Mucosa of descending colon (tissue), 3 donors: ENCODE measurements at regions not wholly inside any gene's neighbourhood (a gene's known extent, or its start where the extent isn't known, plus 50 kb on each side); places are given as distances from the start of the nearest gene placed in this dataset.

Experiments used
- ATAC-seq: fragments of 200-7000 bp; cut with Tn5 transposase; one replicate; pipeline ENCODE4 v1.9.1; 2020; ENCODE audit warnings: mild to moderate bottlenecking, moderate library complexity
- DNase-seq, 3 donors: peaks; one replicate each; pipeline ENCODE4 v3.0.0-alpha.2; 2020
- H3K36me3 ChIP-seq: fragments of 200-600 bp; one replicate; pipeline ENCODE4 v1.8.0; 2021; ENCODE audit warnings: low read depth, mild to moderate bottlenecking
- H3K4me1 ChIP-seq: fragments of 200-600 bp; one replicate; pipeline ENCODE4 v1.8.0; 2021; ENCODE audit warnings: low read depth, mild to moderate bottlenecking
- H3K4me3 ChIP-seq: fragments of 200-600 bp; one replicate; pipeline ENCODE4 v1.8.0; 2021; ENCODE audit warnings: mild to moderate bottlenecking
- H3K9me3 ChIP-seq: fragments of 200-600 bp; one replicate; pipeline ENCODE4 v1.8.0; 2021; ENCODE audit warnings: mild to moderate bottlenecking
- CTCF ChIP-seq: fragments of 200-600 bp; IDR thresholded peaks from one replicate; pipeline ENCODE4 v1.8.0; 2022; ENCODE audit warnings: antibody characterized with exemption, mild to moderate bottlenecking
- intact Hi-C, 2 donors: fragments of 100-400 bp; cut with DNase I in 1 of 2; cut with micrococcal nuclease in 1 of 2; formaldehyde crosslinking; loops; one replicate each; pipeline versions ENCODE4 v1.11.0 to v1.11.1; 2022; cut with DNase I, micrococcal nuclease
- donor health status: DM: no; HTN: no; CAD: no; lungs with moderate emphysema.
- donor health status: DM: no; HTN: no; CAD: no.
- donor health status: DM: no; HTN: yes; CAD: no.

GRCh38 chr1:87940421-87940820 is 611.7 kb downstream of the LMO4 start:
- intact Hi-C loops, result no loop called here
- H3K4me1 ChIP-seq, result no peaks in the 10 kb centered on the region
- DNase-seq (no peak), ATAC-seq (no peak)
- H3K4me3 ChIP-seq, result no peak overlapping the region
- TF ChIP-seq CTCF, result no peak
- H3K36me3 ChIP-seq, result no peaks in the 10 kb centered on the region
- H3K9me3 ChIP-seq, result no peaks in the 10 kb centered on the region

DNA sequence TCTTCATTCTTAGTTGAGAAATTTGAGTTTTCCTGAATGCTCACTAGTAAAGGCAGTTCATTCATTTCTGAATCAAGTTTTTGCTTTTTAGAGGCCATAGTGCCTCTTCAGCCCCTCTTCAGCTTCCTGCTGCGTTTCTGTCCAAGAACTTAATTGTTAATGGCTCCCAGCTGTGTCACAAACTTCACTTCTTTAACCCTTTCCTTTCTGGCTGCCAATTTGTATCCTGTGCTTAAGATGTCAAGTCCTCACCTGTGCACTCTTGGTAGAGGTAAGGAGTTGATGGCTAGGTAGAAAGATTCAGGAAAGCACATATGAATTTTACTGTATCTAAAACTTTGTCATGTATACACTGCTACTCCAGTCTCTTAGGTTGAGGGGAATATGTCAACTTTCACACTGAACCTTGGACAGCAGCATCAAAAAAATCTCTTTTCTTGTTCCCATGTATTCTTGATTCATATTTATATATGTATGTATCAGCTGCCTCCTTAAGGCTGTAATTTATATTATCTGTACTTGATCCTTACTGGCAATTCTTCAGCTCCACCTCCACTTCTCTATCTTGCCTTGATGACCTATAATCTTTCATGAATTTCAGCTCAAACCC is 612.8 kb downstream of the LMO4 start:
- no peak for TF ChIP-seq CTCF
- H3K4me3 ChIP-seq, result no peak overlapping the region
- intact Hi-C loops, result no loop called here
- no peaks in the 10 kb centered on the region for H3K9me3 ChIP-seq
- ATAC-seq, result no peak
- H3K4me1 ChIP-seq, result no peaks in the 10 kb centered on the region
- no peak for DNase-seq
- H3K36me3 ChIP-seq, result no peaks in the 10 kb centered on the region

DNA sequence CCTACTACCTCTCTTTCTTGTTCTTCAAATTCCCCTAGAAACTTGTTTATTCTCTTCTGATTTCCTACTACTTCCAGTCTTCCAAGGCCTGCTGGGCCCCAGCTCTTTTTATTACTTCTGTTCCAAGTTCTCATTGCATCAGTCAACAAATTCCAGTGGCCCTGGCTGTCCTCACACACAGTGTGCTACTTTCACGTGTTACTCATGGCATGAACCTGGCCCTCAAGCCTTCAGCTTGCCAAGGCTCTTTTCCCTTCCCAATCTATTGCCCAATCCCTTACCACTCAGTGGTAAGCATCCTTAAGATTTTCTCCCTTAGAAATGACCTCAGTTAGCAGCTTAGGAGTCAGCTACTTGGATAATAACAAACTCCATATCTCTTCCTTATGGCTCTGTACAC is 613.5 kb downstream of the LMO4 start:
- DNase-seq (no peak), ATAC-seq (no peak)
- no peaks in the 10 kb centered on the region for H3K9me3 ChIP-seq
- no peaks in the 10 kb centered on the region for H3K4me1 ChIP-seq
- H3K4me3 ChIP-seq, result no peak overlapping the region
- H3K36me3 ChIP-seq, result no peaks in the 10 kb centered on the region
- intact Hi-C loops, result no loop called here
- TF ChIP-seq CTCF, result no peak

DNA sequence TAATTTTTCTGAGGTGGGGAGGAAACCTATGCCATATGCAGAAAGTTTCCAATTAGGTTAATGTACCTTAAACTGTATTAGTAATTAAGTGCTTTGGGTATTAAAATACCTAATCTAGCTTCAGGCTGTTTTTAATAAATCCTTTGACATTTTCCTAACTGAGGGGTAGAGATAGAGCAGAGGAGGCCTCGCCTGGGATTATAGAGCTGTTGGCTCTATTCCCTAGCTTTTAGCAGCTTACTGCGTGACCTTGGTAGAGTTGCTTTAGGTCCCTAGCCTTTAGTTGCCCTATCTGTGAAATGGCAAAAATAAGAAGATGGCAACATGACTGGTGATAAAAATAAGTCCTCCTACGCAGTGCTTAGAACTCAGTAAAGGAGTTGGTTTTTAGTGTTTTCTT is 621.0 kb downstream of the LMO4 start:
- intact Hi-C loops, result loop anchor here (5.0 to 10.0 kb wide), 3 partner anchors 622 to 655 kb away; partner anchors contain the start of gene LMO4 (in 2 of the 2)
- no peaks in the 10 kb centered on the region for H3K36me3 ChIP-seq

DNA sequence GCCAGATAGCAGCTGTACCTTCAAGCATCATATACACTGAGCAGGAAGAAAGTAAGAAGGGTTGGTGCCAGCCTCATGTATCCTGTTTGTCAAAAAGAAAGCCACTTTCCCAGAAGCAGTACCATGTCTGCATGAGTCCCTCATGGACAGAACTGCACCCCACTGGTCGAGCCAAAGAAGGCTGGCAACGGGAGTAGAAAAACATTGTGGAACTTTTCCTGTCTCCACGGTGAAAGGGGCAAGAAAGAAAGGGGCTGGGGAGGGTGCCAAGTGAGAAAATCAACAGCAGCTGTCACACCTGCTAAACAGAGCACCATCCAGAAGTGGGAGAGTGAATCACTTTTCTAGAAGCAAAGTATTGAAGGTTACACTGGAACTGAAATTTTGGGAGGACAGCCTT is 621.7 kb downstream of the LMO4 start:
- H3K4me1 ChIP-seq, result no peaks in the 10 kb centered on the region
- ATAC-seq (no peak), DNase-seq (no peak)
- H3K4me3 ChIP-seq, result no peak overlapping the region
- no peak for TF ChIP-seq CTCF
- H3K36me3 ChIP-seq, result no peaks in the 10 kb centered on the region
- intact Hi-C loops, result loop anchor here (5.0 to 10.0 kb wide), 3 partner anchors 623 to 656 kb away; partner anchors contain the start of gene LMO4 (in 2 of the 2)
- H3K9me3 ChIP-seq, result no peaks in the 10 kb centered on the region

More for the DNA sequence above, 621.0 kb downstream of the LMO4 start:
- TF ChIP-seq CTCF, result no peak
- H3K4me1 ChIP-seq, result no peaks in the 10 kb centered on the region
- H3K9me3 ChIP-seq, result no peaks in the 10 kb centered on the region
- H3K4me3 ChIP-seq, result no peak overlapping the region
- DNase-seq, result no peak
- no peak for ATAC-seq
